ENCODE measurements at regions not wholly inside any gene's neighbourhood (a gene's known extent, or its start where the extent isn't known, plus 50 kb on each side); places are given as distances from the start of the nearest gene placed in this dataset.

DNA sequence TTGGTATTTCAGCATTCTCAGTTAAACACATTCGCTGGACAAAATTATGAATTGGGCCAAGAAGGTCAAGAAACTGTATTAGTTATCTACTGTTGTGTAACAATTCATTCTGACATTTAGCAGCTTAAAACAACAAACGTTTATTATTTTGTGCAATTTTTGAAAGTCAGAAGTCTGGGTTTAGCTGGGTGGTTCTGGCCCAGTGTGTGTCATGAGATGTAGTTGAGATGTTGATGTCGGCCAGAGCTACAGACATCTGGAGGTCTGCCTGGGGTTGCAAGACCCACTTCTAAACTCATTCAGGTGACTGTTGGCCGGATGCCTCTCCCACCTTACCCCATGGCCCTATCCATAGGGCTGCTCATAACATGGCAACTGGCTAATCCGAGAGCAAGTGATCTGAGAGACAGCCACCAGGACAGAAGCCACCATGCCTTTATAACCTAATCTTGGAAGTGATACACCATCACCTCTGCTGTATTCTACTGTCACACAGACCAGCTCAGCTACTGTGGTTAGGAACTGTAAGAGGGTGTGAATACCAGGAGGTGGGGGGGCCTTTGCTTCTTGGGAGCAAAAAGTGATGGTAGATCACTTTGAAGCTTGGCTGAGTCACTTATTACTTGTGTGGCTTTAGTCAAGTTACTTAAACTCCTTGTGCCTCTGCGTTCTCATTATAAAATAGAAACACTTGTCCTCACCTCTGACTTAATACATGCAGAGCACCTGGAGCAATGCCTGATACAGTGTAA, 217.0 kb upstream of the MYLIP start:
- no peak overlapping the region for H2BK5ac ChIP-seq (ENCODE audit: low read depth, low read length, poor library complexity, severe bottlenecking)
- peak overlapping the region; percentile 37 to 64 for H3K18ac ChIP-seq (ENCODE audit: low read depth in 1 of 2, low read length in 2 of 2)
- peaks cover 2% of the 10 kb centered on the region for H3K4me1 ChIP-seq (ENCODE audit: control insufficient read depth, insufficient read depth, low read depth, low read length)
- no peak overlapping the region for H2BK120ac ChIP-seq (ENCODE audit: low read depth, low read length)
- no peak overlapping the region for H3K4me2 ChIP-seq (ENCODE audit: low read length, poor library complexity, severe bottlenecking)
- 87% methylated on average over 6 of the region's 6 CpGs for WGBS
- no peaks in the 10 kb centered on the region for H3K79me1 ChIP-seq (replicated peaks; ENCODE audit: low read length, poor library complexity, severe bottlenecking)
- DNase-seq: peak; percentile 17
- peaks cover 0 to 3% of the 10 kb centered on the region in 2 experiments for H3K27me3 ChIP-seq (ENCODE audit: control insufficient read depth in 1 of 2, insufficient read depth in 1 of 2, low read length in 2 of 2)
- H2AK5ac ChIP-seq (ENCODE audit: low read length, severe bottlenecking): no peak overlapping the region
- H4K91ac ChIP-seq (ENCODE audit: low read length): peak overlapping the region; percentile 2
- H3K9ac ChIP-seq (ENCODE audit: low read length): no peak overlapping the region
- no peak overlapping the region for H3K23ac ChIP-seq (ENCODE audit: low read length in 2 of 2)
- H3K14ac ChIP-seq (ENCODE audit: low read length in 2 of 2): no peak overlapping the region
- H3K4ac ChIP-seq (ENCODE audit: low read depth in 1 of 2, low read length in 2 of 2): peak overlapping the region in 1 of 2 experiments; percentile 24
- H3K9me3 ChIP-seq (ENCODE audit: control insufficient read depth, low read length): no peaks in the 10 kb centered on the region
- H3K27ac ChIP-seq (ENCODE audit: low read length, poor library complexity, severe bottlenecking): no peak overlapping the region
- no peak overlapping the region for H3K4me3 ChIP-seq (ENCODE audit: insufficient read depth in 1 of 2, low read depth in 1 of 2, low read length in 2 of 2)
- no peak overlapping the region for H2BK15ac ChIP-seq (ENCODE audit: low read depth, poor library complexity, severe bottlenecking)
- no peaks in the 10 kb centered on the region for H3K36me3 ChIP-seq (ENCODE audit: control insufficient read depth in 1 of 2, insufficient read depth in 2 of 2, low read depth in 1 of 2, low read length in 2 of 2)
- H4K8ac ChIP-seq (ENCODE audit: low read length): peak overlapping the region; percentile 27
- no peak overlapping the region for H2AFZ ChIP-seq (ENCODE audit: low read depth, low read length)
- peak overlapping the region; percentile 7 to 64 for H2BK12ac ChIP-seq (ENCODE audit: low read length in 2 of 2)

GRCh38 chr6:15909290-15910070, 219.4 kb upstream of the MYLIP start:
- Histone ChIP-seq H3K9me3 (ENCODE audit: control insufficient read depth, low read length) (no peaks in the 10 kb centered on the region), H3K14ac (ENCODE audit: low read length in 2 of 2) (no peak overlapping the region), H2AK5ac (ENCODE audit: low read length, severe bottlenecking) (no peak overlapping the region), H3K27ac (ENCODE audit: low read length, poor library complexity, severe bottlenecking) (no peak overlapping the region), H3K4me1 (ENCODE audit: control insufficient read depth, insufficient read depth, low read depth, low read length) (peaks cover 10% of the 10 kb centered on the region), H3K36me3 (ENCODE audit: control insufficient read depth in 1 of 2, insufficient read depth in 2 of 2, low read depth in 1 of 2, low read length in 2 of 2) (no peaks in the 10 kb centered on the region), H3K4me3 (ENCODE audit: insufficient read depth in 1 of 2, low read depth in 1 of 2, low read length in 2 of 2) (no peak overlapping the region), H2BK5ac (ENCODE audit: low read depth, low read length, poor library complexity, severe bottlenecking) (no peak overlapping the region), H3K18ac (ENCODE audit: low read depth in 1 of 2, low read length in 2 of 2) (no peak overlapping the region), H3K79me1 (replicated peaks; ENCODE audit: low read length, poor library complexity, severe bottlenecking) (no peaks in the 10 kb centered on the region), H4K8ac (ENCODE audit: low read length) (peak overlapping the region; percentile 8), H4K91ac (ENCODE audit: low read length) (peak overlapping the region; percentile 11), H3K23ac (ENCODE audit: low read length in 2 of 2) (no peak overlapping the region), H3K4ac (ENCODE audit: low read depth in 1 of 2, low read length in 2 of 2) (no peak overlapping the region), H2BK15ac (ENCODE audit: low read depth, poor library complexity, severe bottlenecking) (no peak overlapping the region), H2AFZ (ENCODE audit: low read depth, low read length) (no peak overlapping the region), H2BK12ac (ENCODE audit: low read length in 2 of 2) (peak overlapping the region in 1 of 2 experiments; percentile 7), H2BK120ac (ENCODE audit: low read depth, low read length) (no peak overlapping the region), H3K9ac (ENCODE audit: low read length) (no peak overlapping the region), H3K4me2 (ENCODE audit: low read length, poor library complexity, severe bottlenecking) (no peak overlapping the region), H3K27me3 (ENCODE audit: control insufficient read depth in 1 of 2, insufficient read depth in 1 of 2, low read length in 2 of 2) (peaks cover 0 to 3% of the 10 kb centered on the region in 2 experiments)
- no peak for DNase-seq
- 95% methylated on average over 9 of the region's 10 CpGs for WGBS

GRCh38 chr6:15908871-15909270, 220.0 kb upstream of the MYLIP start:
- WGBS: 92% methylated on average over 3 of the region's 5 CpGs
- peak overlapping the region in 1 of 2 experiments; percentile 38 for H3K4ac ChIP-seq (ENCODE audit: low read depth in 1 of 2, low read length in 2 of 2)
- H3K14ac ChIP-seq (ENCODE audit: low read length in 2 of 2): peak overlapping the region in 1 of 2 experiments; percentile 21
- H3K23ac ChIP-seq (ENCODE audit: low read length in 2 of 2): no peak overlapping the region
- no peak overlapping the region for H3K18ac ChIP-seq (ENCODE audit: low read depth in 1 of 2, low read length in 2 of 2)
- H3K9ac ChIP-seq (ENCODE audit: low read length): no peak overlapping the region
- no peak overlapping the region for H2AK5ac ChIP-seq (ENCODE audit: low read length, severe bottlenecking)
- no peak overlapping the region for H3K4me2 ChIP-seq (ENCODE audit: low read length, poor library complexity, severe bottlenecking)
- H2BK5ac ChIP-seq (ENCODE audit: low read depth, low read length, poor library complexity, severe bottlenecking): no peak overlapping the region
- H3K79me1 ChIP-seq (replicated peaks; ENCODE audit: low read length, poor library complexity, severe bottlenecking): no peaks in the 10 kb centered on the region
- peak overlapping the region; percentile 4 to 15 for H2BK12ac ChIP-seq (ENCODE audit: low read length in 2 of 2)
- no peak overlapping the region for H2BK15ac ChIP-seq (ENCODE audit: low read depth, poor library complexity, severe bottlenecking)
- H2AFZ ChIP-seq (ENCODE audit: low read depth, low read length): no peak overlapping the region
- no peak for DNase-seq
- no peak overlapping the region for H3K4me3 ChIP-seq (ENCODE audit: insufficient read depth in 1 of 2, low read depth in 1 of 2, low read length in 2 of 2)
- no peak overlapping the region for H3K27ac ChIP-seq (ENCODE audit: low read length, poor library complexity, severe bottlenecking)
- H3K9me3 ChIP-seq (ENCODE audit: control insufficient read depth, low read length): no peaks in the 10 kb centered on the region
- H2BK120ac ChIP-seq (ENCODE audit: low read depth, low read length): no peak overlapping the region
- H4K8ac ChIP-seq (ENCODE audit: low read length): no peak overlapping the region
- peaks cover 10% of the 10 kb centered on the region for H3K4me1 ChIP-seq (ENCODE audit: control insufficient read depth, insufficient read depth, low read depth, low read length)
- no peak overlapping the region for H4K91ac ChIP-seq (ENCODE audit: low read length)
- no peaks in the 10 kb centered on the region for H3K36me3 ChIP-seq (ENCODE audit: control insufficient read depth in 1 of 2, insufficient read depth in 2 of 2, low read depth in 1 of 2, low read length in 2 of 2)
- peaks cover 0 to 3% of the 10 kb centered on the region in 2 experiments for H3K27me3 ChIP-seq (ENCODE audit: control insufficient read depth in 1 of 2, insufficient read depth in 1 of 2, low read length in 2 of 2)

DNA sequence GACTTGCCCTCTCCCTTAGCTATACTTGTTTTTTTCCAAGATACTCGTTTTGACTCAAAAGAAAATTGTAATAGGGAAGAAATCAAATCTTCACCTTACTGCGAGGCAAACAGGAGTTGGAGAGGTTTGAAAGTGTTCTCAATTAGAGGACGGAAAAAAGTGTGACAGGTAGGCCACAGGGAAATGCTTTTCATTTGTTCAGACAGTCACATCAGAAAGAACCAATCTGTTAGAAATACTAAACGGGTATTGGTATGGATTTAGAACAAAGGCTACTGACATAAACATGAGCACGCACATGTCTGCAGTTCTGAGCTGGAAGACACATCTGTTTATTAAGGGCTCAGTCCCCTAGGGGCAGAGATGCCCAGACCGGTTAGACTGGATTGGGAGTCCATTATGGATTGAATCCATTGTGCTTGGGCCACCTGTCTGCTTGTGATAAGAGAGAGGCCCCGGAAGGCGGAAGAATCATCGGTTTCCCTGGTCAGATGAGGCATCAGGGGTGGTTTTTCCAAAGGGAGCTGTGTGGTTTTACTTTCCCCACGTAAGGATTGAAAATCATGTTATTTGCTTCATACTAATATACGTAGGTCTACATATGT, 220.9 kb upstream of the MYLIP start:
- WGBS: 96% methylated on average over 11 of the region's 11 CpGs
- no peak overlapping the region for H3K23ac ChIP-seq (ENCODE audit: low read length in 2 of 2)
- H3K9ac ChIP-seq (ENCODE audit: low read length): no peak overlapping the region
- no peak overlapping the region for H2AFZ ChIP-seq (ENCODE audit: low read depth, low read length)
- peaks cover 3% of the 10 kb centered on the region for H3K9me3 ChIP-seq (ENCODE audit: control insufficient read depth, low read length)
- H3K18ac ChIP-seq (ENCODE audit: low read depth in 1 of 2, low read length in 2 of 2): peak overlapping the region in 1 of 2 experiments; percentile 5
- H3K79me1 ChIP-seq (replicated peaks; ENCODE audit: low read length, poor library complexity, severe bottlenecking): no peaks in the 10 kb centered on the region
- H3K27me3 ChIP-seq (ENCODE audit: control insufficient read depth in 1 of 2, insufficient read depth in 1 of 2, low read length in 2 of 2): peaks cover 0 to 3% of the 10 kb centered on the region in 2 experiments
- H4K8ac ChIP-seq (ENCODE audit: low read length): no peak overlapping the region
- no peak overlapping the region for H3K4me3 ChIP-seq (ENCODE audit: insufficient read depth in 1 of 2, low read depth in 1 of 2, low read length in 2 of 2)
- peaks cover 10% of the 10 kb centered on the region for H3K4me1 ChIP-seq (ENCODE audit: control insufficient read depth, insufficient read depth, low read depth, low read length)
- H3K4ac ChIP-seq (ENCODE audit: low read depth in 1 of 2, low read length in 2 of 2): no peak overlapping the region
- no peak for DNase-seq
- H3K4me2 ChIP-seq (ENCODE audit: low read length, poor library complexity, severe bottlenecking): no peak overlapping the region
- H2BK12ac ChIP-seq (ENCODE audit: low read length in 2 of 2): peak overlapping the region; percentile 45 to 71
- H2BK15ac ChIP-seq (ENCODE audit: low read depth, poor library complexity, severe bottlenecking): peak overlapping the region; percentile 60
- no peak overlapping the region for H3K27ac ChIP-seq (ENCODE audit: low read length, poor library complexity, severe bottlenecking)
- peak overlapping the region; percentile 11 for H2BK120ac ChIP-seq (ENCODE audit: low read depth, low read length)
- H3K36me3 ChIP-seq (ENCODE audit: control insufficient read depth in 1 of 2, insufficient read depth in 2 of 2, low read depth in 1 of 2, low read length in 2 of 2): no peaks in the 10 kb centered on the region
- no peak overlapping the region for H4K91ac ChIP-seq (ENCODE audit: low read length)
- no peak overlapping the region for H3K14ac ChIP-seq (ENCODE audit: low read length in 2 of 2)
- no peak overlapping the region for H2AK5ac ChIP-seq (ENCODE audit: low read length, severe bottlenecking)
- no peak overlapping the region for H2BK5ac ChIP-seq (ENCODE audit: low read depth, low read length, poor library complexity, severe bottlenecking)
